ENCODE measurements at regions not wholly inside any gene's neighbourhood (a gene's known extent, or its start where the extent isn't known, plus 50 kb on each side); places are given as distances from the start of the nearest gene placed in this dataset.

DNA sequence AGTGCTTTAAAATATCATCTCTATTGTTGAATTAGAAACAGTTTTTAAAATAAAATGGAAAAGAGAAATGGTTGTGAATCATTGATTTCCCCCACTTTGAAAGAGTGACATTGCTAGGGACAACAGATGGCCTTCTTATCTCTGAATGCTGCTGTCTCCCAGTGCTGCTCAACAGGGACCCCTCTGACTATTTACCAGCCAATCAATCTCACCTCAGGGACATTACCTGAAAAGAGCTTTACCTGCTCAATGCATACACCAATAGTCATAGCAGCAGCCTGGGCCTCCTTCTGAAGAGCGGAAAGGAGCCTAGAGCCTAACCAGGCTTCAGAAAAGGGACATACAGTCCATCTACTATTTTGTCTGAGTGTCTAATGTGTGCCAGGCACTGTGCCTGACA is 162.8 kb downstream of the CGGBP1 start:
- no peak overlapping the region for H3K14ac ChIP-seq (ENCODE audit: insufficient read depth, low read length)
- no peak overlapping the region for H3K27ac Mint-ChIP-seq
- no peaks in the 10 kb centered on the region for H3K79me2 ChIP-seq (ENCODE audit: insufficient read depth, low read length)
- no peak overlapping the region for H3K4me2 ChIP-seq (ENCODE audit: insufficient read depth, insufficient read length, low read length)
- no peak overlapping the region for H3K23ac ChIP-seq (ENCODE audit: insufficient read length, low read depth, low read length)
- no peak overlapping the region for H3K4me3 Mint-ChIP-seq
- H2BK5ac ChIP-seq (ENCODE audit: insufficient read length, low read length) = no peak overlapping the region
- H3T11ph ChIP-seq (ENCODE audit: low read length) = no peak overlapping the region
- H3K18ac ChIP-seq (ENCODE audit: insufficient read length, low read depth, low read length) = no peak overlapping the region
- H2BK15ac ChIP-seq (ENCODE audit: low read depth, low read length) = no peak overlapping the region
- no peak overlapping the region for H4K91ac ChIP-seq (ENCODE audit: insufficient read length, low read depth, low read length)
- H3K27me3 Mint-ChIP-seq (ENCODE audit: low read depth) = no peaks in the 10 kb centered on the region
- H3K36me3 Mint-ChIP-seq (ENCODE audit: insufficient read depth in 1 of 3, low read depth in 3 of 3) = no peaks in the 10 kb centered on the region
- no peak overlapping the region for H2AK5ac ChIP-seq (ENCODE audit: insufficient read length, low read length)
- no peak for DNase-seq
- no peak for TF ChIP-seq CTCF (conservative IDR thresholded peaks at IDR 0.05)
- no peak overlapping the region for H2BK120ac ChIP-seq (ENCODE audit: low read depth, low read length, poor library complexity, severe bottlenecking)
- no peak overlapping the region for H3K27ac ChIP-seq (ENCODE audit: insufficient read length, low read depth, low read length)
- WGBS (ENCODE audit: extremely low coverage, insufficient read length, low lambda C conversion rate) = no CpG with 5 or more reads among the region's 1 CpG
- no peaks in the 10 kb centered on the region for H3K79me1 ChIP-seq (ENCODE audit: insufficient read depth, low read depth, low read length, poor library complexity, severe bottlenecking)
- no peaks in the 10 kb centered on the region for H3K9me3 ChIP-seq (ENCODE audit: control insufficient read depth, low read depth, low read length)
- H3K56ac ChIP-seq (ENCODE audit: insufficient read length, low read depth, low read length) = no peak overlapping the region
- H3K9me3 Mint-ChIP-seq = no peaks in the 10 kb centered on the region
- H3K4me1 ChIP-seq (ENCODE audit: insufficient read depth, low read length) = no peaks in the 10 kb centered on the region
- no peak overlapping the region for H3K9ac ChIP-seq (ENCODE audit: extremely low read depth, insufficient read length, low read length)
- H4K8ac ChIP-seq (replicated peaks; ENCODE audit: insufficient read length, low read depth, low read length) = no peak overlapping the region
- H2BK20ac ChIP-seq (ENCODE audit: low read depth, low read length, poor library complexity, severe bottlenecking) = no peak overlapping the region
- H3K4me1 Mint-ChIP-seq = no peaks in the 10 kb centered on the region
- H3K23me2 ChIP-seq (ENCODE audit: insufficient read length, low read depth, low read length, poor library complexity, severe bottlenecking) = no peaks in the 10 kb centered on the region
- H3K27me3 ChIP-seq (ENCODE audit: insufficient read depth, low read length) = no peaks in the 10 kb centered on the region
- H3K4ac ChIP-seq (ENCODE audit: low read depth, low read length) = no peak overlapping the region
- no peak overlapping the region for H2AFZ ChIP-seq (ENCODE audit: low read length)
- no peak overlapping the region for H4K5ac ChIP-seq (ENCODE audit: insufficient read length, low read depth, low read length)
- H4K20me1 ChIP-seq (ENCODE audit: control insufficient read depth, insufficient read depth, insufficient read length) = no peaks in the 10 kb centered on the region
- no peak overlapping the region for H2BK12ac ChIP-seq (ENCODE audit: insufficient read length, low read depth, low read length)

All from H9 (cell line).